ENCODE measurements at regions not wholly inside any gene's neighbourhood (a gene's known extent, or its start where the extent isn't known, plus 50 kb on each side); places are given as distances from the start of the nearest gene placed in this dataset.

GRCh38 chr2:190810981-190811587, 69.5 kb upstream of the GLS start:
- WGBS (ENCODE audit: missing lambda C conversion rate), result 79% methylated on average over 5 of the region's 5 CpGs
- ATAC-seq, result no peak
- no peaks in the 10 kb centered on the region for H3K9me3 ChIP-seq
- CTCF ChIA-PET, result no interaction called here
- TF ChIP-seq SMC3 (IDR thresholded peaks at IDR 0.05) (no peak), FOXS1 (CRISPR knock-in tag; IDR thresholded peaks at IDR 0.05) (no peak), POLR2AphosphoS2 (conservative IDR thresholded peaks at IDR 0.05; ENCODE audit: low read length) (no peak), HOXA7 (CRISPR knock-in tag; IDR thresholded peaks at IDR 0.05) (no peak), BHLHE40 (IDR thresholded peaks at IDR 0.05; ENCODE audit: low read depth, low read length) (no peak), ESRRA (IDR thresholded peaks at IDR 0.05; ENCODE audit: borderline replicate concordance, low read length) (no peak), GATA3 (IDR thresholded peaks at IDR 0.05; ENCODE audit: borderline replicate concordance) (no peak), HDAC2 (IDR thresholded peaks at IDR 0.05) (no peak), CBX2 (IDR thresholded peaks at IDR 0.05; ENCODE audit: borderline replicate concordance, low read depth) (no peak), SREBF2 (IDR thresholded peaks at IDR 0.05) (no peak), JUNB (IDR thresholded peaks at IDR 0.05) (no peak), KDM1A (IDR thresholded peaks at IDR 0.05; ENCODE audit: low read depth) (no peak), FOSB (CRISPR knock-in tag; IDR thresholded peaks at IDR 0.05) (no peak), NFE2L2 (conservative IDR thresholded peaks at IDR 0.05; ENCODE audit: low read length) (no peak), POLR2A (IDR thresholded peaks at IDR 0.05; ENCODE audit: low read length) (no peak), REST (IDR thresholded peaks at IDR 0.05) (no peak), HEYL (CRISPR knock-in tag; IDR thresholded peaks at IDR 0.05) (no peak)
- no peak for FAIRE-seq
- no peak overlapping the region for H3K27ac ChIP-seq
- H3K4me3 ChIP-seq, result no peak overlapping the region
- POLR2A ChIA-PET, result no interaction called here
- H3K4me1 ChIP-seq, result peaks cover 23% of the 10 kb centered on the region
- no peak overlapping the region for H3K4me2 ChIP-seq
- DNase-seq (ENCODE audit: low read depth in 1 of 2, low spot score in 1 of 2), result no peak

- peaks cover 23% of the 10 kb centered on the region for H3K4me1 ChIP-seq
- ChIA-PET CTCF (no interaction called here), POLR2A (no interaction called here)
- H3K4me3 ChIP-seq, result no peak overlapping the region
- no peak overlapping the region for H3K27ac ChIP-seq
- DNase-seq (ENCODE audit: low read depth in 1 of 2, low spot score in 1 of 2), result no peak
- TF ChIP-seq POLR2AphosphoS2 (conservative IDR thresholded peaks at IDR 0.05; ENCODE audit: low read length) (no peak), CBX8 (IDR thresholded peaks at IDR 0.05) (no peak), ATOH8 (CRISPR knock-in tag; IDR thresholded peaks at IDR 0.05; ENCODE audit: low read depth) (no peak), FOSL2 (IDR thresholded peaks at IDR 0.05) (no peak), FOSL2 (CRISPR knock-in tag; IDR thresholded peaks at IDR 0.05) (no peak), RAD21 (conservative IDR thresholded peaks at IDR 0.05 in 1 of 2, IDR thresholded peaks at IDR 0.05 in 1 of 2) (no peak), ZNF302 (CRISPR knock-in tag; IDR thresholded peaks at IDR 0.05) (no peak), HMGXB4 (CRISPR knock-in tag; IDR thresholded peaks at IDR 0.05; ENCODE audit: borderline replicate concordance) (no peak)
- 0 out of 3 replicates have a peak, but pooled peaks cover 3% of the 10 kb centered on the region for H3K9me3 ChIP-seq
- FAIRE-seq, result no peak
- ATAC-seq, result no peak
- H3K4me2 ChIP-seq, result no peak overlapping the region
Observed at GRCh38 chr2:190811811-190812210, 68.8 kb upstream of the GLS start.
